Endothelial cell of umbilical vein (primary cell): ENCODE measurements at regions not wholly inside any gene's neighbourhood (a gene's known extent, or its start where the extent isn't known, plus 50 kb on each side); places are given as distances from the start of the nearest gene placed in this dataset.

ENCODE experiments used
- BruUV-seq: library from RNA; stranded (reverse); fragments of 400-500 nt; replicated peaks from 2 replicates; lab custom pipeline; 2021; lab: Mats Ljungman, UMichigan
- CTCF ChIA-PET: fragments of 300-600, 350-600 bp; sonication (Branson Sonifier 250); formaldehyde crosslinking; loops from one replicate; lab custom pipeline; 2021; ENCODE audit warnings: antibody characterized with exemption, inconsistent platforms; lab: Charles Lee
- POLR2A ChIA-PET: fragments of 300-600, 350-600 bp; sonication (Branson Sonifier 250); formaldehyde crosslinking; loops from one replicate; lab custom pipeline; 2021; ENCODE audit warnings: antibody characterized with exemption, inconsistent platforms; lab: Charles Lee
- DNase-seq: peaks from one replicate; pipeline ENCODE4 v3.0.0-alpha.2; 2011; ENCODE audit warnings: low read depth, low spot score
- FAIRE-seq: peaks from 2 replicates; lab custom pipeline; 2011; peaks lifted over from hg19 to GRCh38; lab: Jason Lieb, UNC
- H2AFZ ChIP-seq: 2 replicates; pipeline ENCODE4 v1.6.0; 2012; ENCODE audit warnings: low read depth, low read length, control low read depth, inconsistent platforms
- H3K27ac ChIP-seq: 2 replicates; pipeline ENCODE4 v1.5.1; 2011; ENCODE audit warnings: low read depth, mild to moderate bottlenecking, control low read depth, low read length, moderate library complexity; ENCODE audit not compliant: insufficient read depth
- H3K27me3 ChIP-seq, 2 experiments: 2 replicates each; pipeline versions ENCODE4 v1.6.0 to v1.6.1; 2011; ENCODE audit warnings: low read length in 2 of 2, mixed read lengths in 1 of 2; ENCODE audit not compliant: control insufficient read depth in 2 of 2, insufficient read depth in 2 of 2
- H3K36me3 ChIP-seq, 2 experiments: 2 replicates in 1 of 2; 3 replicates in 1 of 2; pipeline ENCODE4 v1.5.1; 2011; ENCODE audit warnings: low read length in 2 of 2, mild to moderate bottlenecking in 1 of 2, moderate library complexity in 1 of 2; ENCODE audit not compliant: control insufficient read depth in 2 of 2, insufficient read depth in 2 of 2; ENCODE audit errors: extremely low read depth in 1 of 2
- H3K4me1 ChIP-seq: 3 replicates; pipeline ENCODE4 v1.5.1; 2011; ENCODE audit warnings: mild to moderate bottlenecking, low read length; ENCODE audit not compliant: control insufficient read depth, insufficient read depth; ENCODE audit errors: extremely low read depth
- H3K4me2 ChIP-seq: 2 replicates; pipeline ENCODE4 v1.6.1; 2011; ENCODE audit warnings: low read length, control low read depth, mixed read lengths; ENCODE audit not compliant: insufficient read depth
- H3K4me3 ChIP-seq, 3 experiments: fragments of 200-600 bp in 1 of 3; sonication (generic), shearing (Covaris generic) in 1 of 3; replicated peaks in 1 of 3; 2 replicates each; pipeline ENCODE4 v1.5.1; 2011 to 2016; ENCODE audit warnings: control low read depth in 3 of 3, low read length in 3 of 3, mild to moderate bottlenecking in 2 of 3, inconsistent platforms in 1 of 3, low read depth in 1 of 3, moderate library complexity in 1 of 3; ENCODE audit not compliant: insufficient read depth in 1 of 3
- H3K79me2 ChIP-seq: 2 replicates; pipeline ENCODE4 v1.6.0; 2012; ENCODE audit warnings: low read length, inconsistent platforms; ENCODE audit not compliant: control insufficient read depth, insufficient read depth
- H3K9ac ChIP-seq: replicated peaks from 2 replicates; pipeline ENCODE3; 2011; ENCODE audit warnings: low read length, control low read depth; ENCODE audit not compliant: insufficient read depth; ENCODE audit errors: extremely low read depth
- H3K9me1 ChIP-seq: replicated peaks from 3 replicates; pipeline ENCODE4 v1.6.0; 2011; ENCODE audit warnings: mild to moderate bottlenecking, low read length; ENCODE audit not compliant: control insufficient read depth, insufficient read depth; ENCODE audit errors: extremely low read depth
- H3K9me3 ChIP-seq: replicated peaks from 2 replicates; pipeline ENCODE4 v1.5.1; 2012; ENCODE audit warnings: low read length, inconsistent platforms; ENCODE audit not compliant: control insufficient read depth, insufficient read depth
- H4K20me1 ChIP-seq: replicated peaks from 2 replicates; pipeline ENCODE3; 2011; ENCODE audit warnings: mild to moderate bottlenecking, low read length; ENCODE audit not compliant: control insufficient read depth, insufficient read depth; ENCODE audit errors: extremely low read depth
- EZH2 ChIP-seq: IDR thresholded peaks from 2 replicates; pipeline ENCODE4 v1.6.1; 2012; ENCODE audit warnings: borderline replicate concordance, low read depth, mild to moderate bottlenecking, moderate library complexity, low read length, inconsistent platforms; ENCODE audit not compliant: severe bottlenecking
- FOS ChIP-seq: IDR thresholded peaks from 2 replicates; pipeline ENCODE4 v1.6.1; 2011; ENCODE audit warnings: mild to moderate bottlenecking, low read length, moderate library complexity, borderline replicate concordance; ENCODE audit not compliant: insufficient read depth
- GATA2 ChIP-seq: IDR thresholded peaks from 2 replicates; pipeline ENCODE4 v1.7.0; 2011; ENCODE audit warnings: low read depth, mild to moderate bottlenecking, moderate library complexity, mixed read lengths, low read length; ENCODE audit not compliant: insufficient read length, insufficient read depth
- JUN ChIP-seq: IDR thresholded peaks from 2 replicates; pipeline ENCODE4 v1.6.1; 2011; ENCODE audit warnings: borderline replicate concordance, low read depth; ENCODE audit not compliant: insufficient read length, insufficient read depth
- MYC ChIP-seq: IDR thresholded peaks from one replicate; pipeline ENCODE4 v1.6.1; 2011; ENCODE audit warnings: mild to moderate bottlenecking, low read depth, low read length
- POLR2A ChIP-seq: IDR thresholded peaks from 2 replicates; pipeline ENCODE4 v1.6.1; 2012; ENCODE audit warnings: low read depth, mild to moderate bottlenecking, control low read depth, low read length
- POLR2AphosphoS5 ChIP-seq: IDR thresholded peaks from 2 replicates; pipeline ENCODE4 v1.6.1; 2012; ENCODE audit warnings: low read depth, mild to moderate bottlenecking, control low read depth, low read length, moderate library complexity; ENCODE audit not compliant: insufficient read depth
- dilution Hi-C: fragments of 300-500 bp; cut with MboI; formaldehyde crosslinking; loops from one replicate; pipeline ENCODE4 v1.15.0; 2019; ENCODE audit warnings: low sequenced_read_pairs; ENCODE audit not compliant: extremely low pct_ligation_motif_present
- intact Hi-C: fragments of 100-400 bp; cut with micrococcal nuclease; formaldehyde crosslinking; loops from one replicate; pipeline ENCODE4 v1.10.0; 2022
- TF ChIP-seq, protein P1 (sequence below): IDR thresholded peaks from 2 replicates; pipeline ENCODE4 v1.6.1; 2011; ENCODE audit not compliant: insufficient read depth, insufficient read length
- TF ChIP-seq, protein P2 (sequence below), 2 donors: IDR thresholded peaks; 1 replicate in 1 of 2; 2 replicates in 1 of 2; pipeline ENCODE4 v1.5.1; 2011; ENCODE audit warnings: low read length in 2 of 2, mild to moderate bottlenecking in 2 of 2, moderate library complexity in 2 of 2, control low read depth in 1 of 2, inconsistent platforms in 1 of 2, low read depth in 1 of 2; ENCODE audit not compliant: insufficient read depth in 1 of 2; ENCODE audit errors: extremely low read depth in 1 of 2

DNA sequence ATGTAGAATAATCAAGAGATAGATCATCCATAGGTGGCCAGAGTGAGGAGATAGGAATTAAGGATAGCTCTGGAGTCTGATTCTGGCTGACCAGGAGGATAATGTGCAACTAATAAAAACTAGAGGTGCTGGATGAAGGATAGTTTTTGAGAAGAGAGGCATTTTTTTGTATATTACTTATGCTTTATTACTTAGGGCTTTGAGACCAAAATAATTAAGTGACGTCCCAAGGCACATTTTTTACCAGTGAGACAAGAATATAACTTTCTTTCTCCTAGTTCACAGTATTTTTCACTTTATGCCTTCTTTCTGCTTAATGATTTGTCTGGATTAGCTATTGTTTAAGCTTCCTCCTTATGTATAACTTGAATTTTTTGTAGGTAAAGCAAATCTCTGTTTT, 756.6 kb downstream of the TSN start:
- Histone ChIP-seq H2AFZ (no peak overlapping the region), H3K4me2 (no peak overlapping the region), H4K20me1 (no peaks in the 10 kb centered on the region), H3K79me2 (no peaks in the 10 kb centered on the region), H3K27me3 (no peaks in the 10 kb centered on the region), H3K9me3 (peaks cover 4% of the 10 kb centered on the region), H3K36me3 (no peaks in the 10 kb centered on the region), H3K9ac (no peak overlapping the region), H3K4me1 (no peaks in the 10 kb centered on the region), H3K9me1 (no peaks in the 10 kb centered on the region), H3K4me3 (no peak overlapping the region), H3K27ac (no peak overlapping the region)
- BruUV-seq = no TSS peak
- DNase-seq = no peak
- POLR2A ChIA-PET = no interaction called here
- TF ChIP-seq POLR2AphosphoS5 (no peak), MYC (no peak), JUN (no peak), POLR2A (no peak), EZH2 (no peak), FOS (no peak), GATA2 (no peak)
- TF ChIP-seq, protein P1, sequence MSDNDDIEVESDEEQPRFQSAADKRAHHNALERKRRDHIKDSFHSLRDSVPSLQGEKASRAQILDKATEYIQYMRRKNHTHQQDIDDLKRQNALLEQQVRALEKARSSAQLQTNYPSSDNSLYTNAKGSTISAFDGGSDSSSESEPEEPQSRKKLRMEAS = no peak
- TF ChIP-seq, protein P2, sequence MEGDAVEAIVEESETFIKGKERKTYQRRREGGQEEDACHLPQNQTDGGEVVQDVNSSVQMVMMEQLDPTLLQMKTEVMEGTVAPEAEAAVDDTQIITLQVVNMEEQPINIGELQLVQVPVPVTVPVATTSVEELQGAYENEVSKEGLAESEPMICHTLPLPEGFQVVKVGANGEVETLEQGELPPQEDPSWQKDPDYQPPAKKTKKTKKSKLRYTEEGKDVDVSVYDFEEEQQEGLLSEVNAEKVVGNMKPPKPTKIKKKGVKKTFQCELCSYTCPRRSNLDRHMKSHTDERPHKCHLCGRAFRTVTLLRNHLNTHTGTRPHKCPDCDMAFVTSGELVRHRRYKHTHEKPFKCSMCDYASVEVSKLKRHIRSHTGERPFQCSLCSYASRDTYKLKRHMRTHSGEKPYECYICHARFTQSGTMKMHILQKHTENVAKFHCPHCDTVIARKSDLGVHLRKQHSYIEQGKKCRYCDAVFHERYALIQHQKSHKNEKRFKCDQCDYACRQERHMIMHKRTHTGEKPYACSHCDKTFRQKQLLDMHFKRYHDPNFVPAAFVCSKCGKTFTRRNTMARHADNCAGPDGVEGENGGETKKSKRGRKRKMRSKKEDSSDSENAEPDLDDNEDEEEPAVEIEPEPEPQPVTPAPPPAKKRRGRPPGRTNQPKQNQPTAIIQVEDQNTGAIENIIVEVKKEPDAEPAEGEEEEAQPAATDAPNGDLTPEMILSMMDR (IDR thresholded peaks at IDR 0.05; ENCODE audit: extremely low read depth in 1 of 2, insufficient read depth in 1 of 2, low read depth in 1 of 2, low read length in 2 of 2) = no peak
- dilution Hi-C loops = no loop called here
- intact Hi-C loops = no loop called here
- no peak for FAIRE-seq
- CTCF ChIA-PET = no interaction called here
